Glutamatergic neuron (in vitro differentiated cells): ENCODE measurements at regions not wholly inside any gene's neighbourhood (a gene's known extent, or its start where the extent isn't known, plus 50 kb on each side); places are given as distances from the start of the nearest gene placed in this dataset.

Experiments
- DNase-seq: peaks from one replicate; pipeline ENCODE4 v3.0.0; 2022
- H3K27ac Mint-ChIP-seq: one replicate; pipeline ENCODE4 v1.8.0; 2020; ENCODE audit warnings: mild to moderate bottlenecking, mixed read lengths, inconsistent platforms; ENCODE audit not compliant: unreplicated experiment
- H3K27me3 Mint-ChIP-seq: one replicate; pipeline ENCODE4 v1.8.0; 2020; ENCODE audit warnings: mild to moderate bottlenecking, moderate library complexity, mixed read lengths, inconsistent platforms; ENCODE audit not compliant: unreplicated experiment
- H3K36me3 Mint-ChIP-seq: one replicate; pipeline ENCODE4 v1.8.0; 2020; ENCODE audit warnings: mild to moderate bottlenecking, mixed read lengths, inconsistent platforms; ENCODE audit not compliant: unreplicated experiment
- H3K4me1 Mint-ChIP-seq: one replicate; pipeline ENCODE4 v1.8.0; 2020; ENCODE audit warnings: mild to moderate bottlenecking, low read depth, mixed read lengths, inconsistent platforms; ENCODE audit not compliant: unreplicated experiment
- H3K4me3 Mint-ChIP-seq: one replicate; pipeline ENCODE4 v1.8.0; 2020; ENCODE audit warnings: mild to moderate bottlenecking, mixed read lengths, inconsistent platforms; ENCODE audit not compliant: unreplicated experiment
- H3K9me3 Mint-ChIP-seq: one replicate; pipeline ENCODE4 v1.8.0; 2020; ENCODE audit warnings: mild to moderate bottlenecking, moderate library complexity, mixed read lengths, inconsistent platforms; ENCODE audit not compliant: unreplicated experiment
- TF ChIP-seq, protein P1 (sequence below): fragments of 200-600 bp; sonication (generic); IDR thresholded peaks from one replicate; pipeline ENCODE4 v1.5.0; 2021; ENCODE audit not compliant: partially characterized antibody, unreplicated experiment

DNA sequence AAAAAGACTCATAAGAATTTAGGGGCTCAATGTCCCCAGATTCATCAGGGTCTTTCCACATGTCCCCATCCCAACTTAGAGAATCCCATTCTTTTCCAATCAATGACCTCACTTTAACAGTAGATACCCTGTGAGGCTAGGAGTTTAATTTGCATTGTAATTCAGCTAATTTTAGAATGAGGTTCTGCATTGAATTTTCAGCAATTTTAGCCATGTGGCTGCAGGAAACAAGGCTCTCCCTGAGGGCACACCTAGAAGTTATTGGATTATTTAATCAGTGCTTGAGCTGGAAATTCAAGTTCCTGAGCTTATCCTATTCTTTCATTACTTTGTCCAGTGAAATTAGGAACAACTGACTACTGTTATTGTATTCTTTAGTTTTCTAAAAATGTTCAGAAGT lies 433.8 kb downstream of the ADAMTS20 start:
- no peak overlapping the region for H3K4me3 Mint-ChIP-seq
- H3K27ac Mint-ChIP-seq = no peak overlapping the region

DNA sequence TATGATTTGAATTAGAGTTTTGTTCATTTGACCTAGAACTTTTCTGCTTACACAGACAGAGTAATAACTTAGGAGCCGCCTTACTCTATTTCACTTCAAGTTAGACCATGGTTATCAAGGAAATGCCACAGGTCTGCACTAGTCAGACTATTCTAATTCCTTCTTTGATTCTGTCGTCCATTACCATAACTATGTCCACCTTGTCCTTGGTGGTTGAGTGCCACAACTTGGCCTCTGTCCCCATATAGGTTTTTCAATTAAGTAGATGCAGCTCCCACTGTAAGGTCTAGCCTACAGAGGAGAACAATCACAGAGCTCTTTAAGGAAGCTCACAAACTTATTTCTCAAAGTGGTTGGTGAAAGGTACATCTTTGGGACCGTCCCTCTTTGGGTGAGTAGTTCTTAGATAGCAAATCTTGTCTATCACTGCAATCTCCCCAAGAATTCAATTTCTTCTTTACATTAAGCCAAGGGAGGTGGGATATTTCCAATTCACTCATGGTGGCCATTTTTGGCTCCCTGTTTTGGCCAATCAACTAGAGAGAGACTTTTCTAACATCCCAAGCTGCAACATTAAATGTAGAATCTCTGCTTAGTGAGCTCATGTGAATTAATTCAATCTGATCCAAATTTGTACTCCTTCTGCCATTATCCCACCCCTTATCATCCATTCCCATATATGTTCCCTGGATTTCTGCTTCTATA lies 434.6 kb downstream of the ADAMTS20 start:
- DNase-seq = no peak
- no peaks in the 10 kb centered on the region for H3K27me3 Mint-ChIP-seq
- H3K9me3 Mint-ChIP-seq = no peaks in the 10 kb centered on the region
- TF ChIP-seq, protein P1, sequence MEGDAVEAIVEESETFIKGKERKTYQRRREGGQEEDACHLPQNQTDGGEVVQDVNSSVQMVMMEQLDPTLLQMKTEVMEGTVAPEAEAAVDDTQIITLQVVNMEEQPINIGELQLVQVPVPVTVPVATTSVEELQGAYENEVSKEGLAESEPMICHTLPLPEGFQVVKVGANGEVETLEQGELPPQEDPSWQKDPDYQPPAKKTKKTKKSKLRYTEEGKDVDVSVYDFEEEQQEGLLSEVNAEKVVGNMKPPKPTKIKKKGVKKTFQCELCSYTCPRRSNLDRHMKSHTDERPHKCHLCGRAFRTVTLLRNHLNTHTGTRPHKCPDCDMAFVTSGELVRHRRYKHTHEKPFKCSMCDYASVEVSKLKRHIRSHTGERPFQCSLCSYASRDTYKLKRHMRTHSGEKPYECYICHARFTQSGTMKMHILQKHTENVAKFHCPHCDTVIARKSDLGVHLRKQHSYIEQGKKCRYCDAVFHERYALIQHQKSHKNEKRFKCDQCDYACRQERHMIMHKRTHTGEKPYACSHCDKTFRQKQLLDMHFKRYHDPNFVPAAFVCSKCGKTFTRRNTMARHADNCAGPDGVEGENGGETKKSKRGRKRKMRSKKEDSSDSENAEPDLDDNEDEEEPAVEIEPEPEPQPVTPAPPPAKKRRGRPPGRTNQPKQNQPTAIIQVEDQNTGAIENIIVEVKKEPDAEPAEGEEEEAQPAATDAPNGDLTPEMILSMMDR = no peak
- no peaks in the 10 kb centered on the region for H3K36me3 Mint-ChIP-seq
- H3K4me1 Mint-ChIP-seq = no peaks in the 10 kb centered on the region
- H3K27ac Mint-ChIP-seq = no peak overlapping the region
- no peak overlapping the region for H3K4me3 Mint-ChIP-seq

More for the DNA sequence above, 433.8 kb downstream of the ADAMTS20 start:
- Mint-ChIP-seq H3K27me3 (no peaks in the 10 kb centered on the region), H3K4me1 (no peaks in the 10 kb centered on the region), H3K36me3 (no peaks in the 10 kb centered on the region), H3K9me3 (no peaks in the 10 kb centered on the region)
- no peak for DNase-seq
- TF ChIP-seq, protein P1 = no peak

DNA sequence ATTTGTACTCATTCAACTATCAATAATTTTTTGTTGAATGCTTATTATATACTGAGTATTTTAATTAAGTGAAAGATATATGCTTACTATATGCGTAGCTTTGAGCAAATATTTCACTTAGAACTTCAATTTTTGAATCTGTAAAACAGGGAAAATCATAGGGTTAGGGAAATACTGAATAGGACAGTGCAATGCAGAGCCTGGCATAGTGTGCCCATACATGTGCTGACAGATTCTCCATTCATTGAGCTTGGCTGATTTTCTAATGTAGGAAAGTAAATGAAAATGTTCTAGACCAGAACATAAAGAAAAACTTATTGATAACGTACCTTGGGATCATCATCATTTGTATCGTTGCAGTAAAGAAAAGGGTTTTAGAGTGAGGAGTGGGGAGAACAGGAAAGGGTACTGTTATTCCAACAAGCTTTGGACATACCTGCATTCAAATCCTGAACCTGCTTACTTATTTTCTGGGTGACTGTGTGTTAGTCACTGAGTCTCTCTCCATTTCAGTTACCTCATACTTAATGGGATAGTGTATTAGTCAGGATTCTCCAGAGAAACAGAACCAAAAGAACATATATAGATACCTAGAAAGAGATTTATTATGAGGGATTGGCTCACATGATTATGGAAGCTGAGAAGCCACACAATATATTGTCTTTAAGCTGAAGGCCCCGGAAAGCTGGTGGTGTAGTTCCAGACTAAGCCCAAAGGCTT lies 436.4 kb downstream of the ADAMTS20 start:
- Mint-ChIP-seq H3K4me1 (peaks cover 2% of the 10 kb centered on the region), H3K27me3 (no peaks in the 10 kb centered on the region), H3K4me3 (no peak overlapping the region), H3K9me3 (no peaks in the 10 kb centered on the region), H3K27ac (no peak overlapping the region), H3K36me3 (no peaks in the 10 kb centered on the region)
- TF ChIP-seq, protein P1 = no peak
- DNase-seq = no peak

DNA sequence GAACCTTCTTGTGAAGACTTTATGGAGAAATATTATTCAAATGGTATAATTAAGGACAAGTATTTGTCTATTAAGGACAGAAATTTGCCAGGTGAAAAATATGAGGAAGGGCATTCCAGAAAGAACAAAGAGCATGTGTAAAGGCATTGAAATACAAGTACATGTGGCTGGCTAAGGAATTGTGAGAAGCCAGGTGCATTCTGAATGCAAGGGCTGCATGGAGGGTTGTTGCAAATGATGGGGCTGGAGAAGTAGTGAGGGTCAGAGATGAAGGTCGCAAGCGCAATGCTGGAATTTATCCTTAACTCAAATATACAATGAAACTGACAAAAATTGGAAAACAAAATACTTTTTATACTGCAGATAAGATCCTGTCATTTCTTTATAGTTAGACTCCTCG lies 437.7 kb downstream of the ADAMTS20 start:
- Mint-ChIP-seq H3K4me1 (peaks cover 2% of the 10 kb centered on the region), H3K36me3 (no peaks in the 10 kb centered on the region), H3K27ac (no peak overlapping the region), H3K27me3 (no peaks in the 10 kb centered on the region), H3K9me3 (no peaks in the 10 kb centered on the region), H3K4me3 (no peak overlapping the region)
- TF ChIP-seq, protein P1 = no peak
- no peak for DNase-seq

DNA sequence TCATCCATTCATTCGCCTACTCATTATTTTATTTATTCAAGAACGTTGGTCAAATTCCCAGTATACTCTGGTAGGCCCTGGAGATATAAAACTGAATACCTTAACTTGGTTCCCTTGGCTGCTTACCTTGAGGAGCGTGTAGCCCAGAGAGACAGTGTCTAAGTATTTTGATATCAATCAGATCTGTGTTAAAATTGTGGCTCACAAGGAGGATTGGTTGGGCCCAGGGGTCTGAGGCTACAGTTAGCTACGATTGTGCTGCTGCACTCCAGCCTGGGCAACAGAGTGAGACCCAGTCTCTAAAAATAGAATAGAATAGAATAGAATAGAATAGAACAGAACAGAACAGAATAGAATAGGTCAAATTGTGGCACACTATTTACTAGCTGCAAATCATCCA lies 438.4 kb downstream of the ADAMTS20 start:
- TF ChIP-seq, protein P1 = no peak
- Mint-ChIP-seq H3K9me3 (no peaks in the 10 kb centered on the region), H3K36me3 (no peaks in the 10 kb centered on the region), H3K27me3 (no peaks in the 10 kb centered on the region), H3K27ac (no peak overlapping the region), H3K4me1 (peaks cover 2% of the 10 kb centered on the region), H3K4me3 (no peak overlapping the region)
- DNase-seq = no peak
